Gastroesophageal sphincter (tissue), 4 donors: ENCODE measurements at regions not wholly inside any gene's neighbourhood (a gene's known extent, or its start where the extent isn't known, plus 50 kb on each side); places are given as distances from the start of the nearest gene placed in this dataset.

ENCODE experiments used
- ATAC-seq: fragments of 150-250 bp; one replicate; pipeline ENCODE4 v1.9.1; 2016; ENCODE audit warnings: mild to moderate bottlenecking, moderate library complexity
- H3K27ac ChIP-seq, 4 donors: fragments of 200-600 bp; sonication (generic) in 3 of 4; 1 replicate in 3 of 4; 2 replicates in 1 of 4; pipeline ENCODE4 v1.5.1; 2016 to 2019
- H3K27me3 ChIP-seq: fragments of 200-600 bp; sonication (generic); one replicate; pipeline ENCODE4 v1.5.1; 2019
- H3K36me3 ChIP-seq, 2 donors: fragments of 200-600 bp; sonication (generic); one replicate each; pipeline ENCODE4 v1.5.1; 2019; ENCODE audit warnings: control low read depth in 1 of 2
- H3K4me1 ChIP-seq, 3 donors: fragments of 200-600 bp; sonication (generic); 1 replicate in 2 of 3; 2 replicates in 1 of 3; pipeline ENCODE4 v1.5.1; 2016 to 2019; ENCODE audit warnings: control low read depth in 2 of 3
- H3K4me3 ChIP-seq, 2 donors: fragments of 200-600 bp; sonication (generic); one replicate each; pipeline ENCODE4 v1.5.1; 2019; ENCODE audit warnings: mild to moderate bottlenecking in 1 of 2, moderate library complexity in 1 of 2
- H3K9me3 ChIP-seq, 3 donors: fragments of 200-600 bp; sonication (generic); one replicate each; pipeline ENCODE4 v1.5.1; 2017 to 2019; ENCODE audit warnings: control low read depth in 2 of 3
- EP300 ChIP-seq: sonication (generic); formaldehyde crosslinking; IDR thresholded peaks from one replicate; pipeline ENCODE4 v1.6.1; 2017; ENCODE audit warnings: antibody characterized with exemption, mild to moderate bottlenecking
- POLR2A ChIP-seq, 2 donors: fragments of 450-650 bp; IDR thresholded peaks; one replicate each; pipeline ENCODE4 v1.6.1; 2017; ENCODE audit warnings: antibody characterized with exemption in 2 of 2, mild to moderate bottlenecking in 2 of 2, moderate library complexity in 1 of 2
- POLR2AphosphoS5 ChIP-seq: sonication (generic); formaldehyde crosslinking; IDR thresholded peaks from one replicate; pipeline ENCODE4 v1.6.1; 2017; ENCODE audit warnings: antibody characterized with exemption
- WGBS, 2 donors: methylation state at CpG; one replicate each; pipeline ENCODE4 v1.1.5; 2018; ENCODE audit warnings: low coverage in 1 of 2; 5-methylcytosine and 5-hydroxymethylcytosine counted together
- TF ChIP-seq, protein P1 (sequence below), 4 experiments: fragments of 200-600 bp in 2 of 4; fragments of 450-650 bp in 2 of 4; sonication (generic) in 1 of 4; IDR thresholded peaks; one replicate each; pipeline ENCODE4 v1.5.1; 2017 to 2019; ENCODE audit warnings: antibody characterized with exemption in 4 of 4, mild to moderate bottlenecking in 2 of 4, moderate library complexity in 2 of 4

DNA sequence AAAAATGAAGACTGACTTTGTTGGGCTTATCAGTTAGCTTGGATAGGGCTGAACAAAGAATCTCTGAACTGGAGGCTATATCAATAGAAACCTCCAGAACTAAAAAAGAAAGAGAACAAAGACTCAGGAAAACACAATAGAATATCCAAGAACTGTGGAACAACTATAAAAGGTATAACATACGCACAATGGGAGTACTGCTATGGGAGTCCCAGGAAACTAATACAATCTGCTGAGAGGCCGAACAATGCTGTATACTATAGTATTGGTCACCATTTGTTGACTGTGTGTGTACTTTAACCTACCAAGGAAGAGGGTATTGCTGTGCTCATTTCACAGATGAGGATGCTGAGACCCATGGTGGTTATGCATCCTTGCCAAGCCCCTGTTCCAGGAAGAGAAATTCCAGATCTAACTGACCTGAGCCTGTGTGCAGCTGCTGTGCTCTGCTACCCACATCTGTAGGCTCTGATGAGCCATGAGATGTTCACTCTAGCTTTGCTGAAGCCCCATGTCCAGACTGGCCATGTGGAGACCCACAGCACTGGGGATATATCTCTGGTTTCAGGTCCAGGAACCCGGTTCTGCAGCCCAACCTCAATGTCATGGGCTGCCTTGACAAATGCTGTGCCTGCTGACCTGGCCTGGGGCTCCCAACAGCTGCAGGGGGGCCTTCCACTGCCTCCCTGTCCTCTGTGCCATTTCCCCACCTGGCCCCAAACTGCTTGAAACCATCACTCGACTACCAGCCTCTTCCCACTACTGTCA, 254.3 kb upstream of the TNRC6C start:
- ATAC-seq = no peak
- Histone ChIP-seq H3K36me3 (no peaks in the 10 kb centered on the region), H3K9me3 (peaks cover 0 to 36% (median 0%) of the 10 kb centered on the region in 3 donors), H3K27ac (no peak overlapping the region), H3K4me3 (no peak overlapping the region), H3K4me1 (no peaks in the 10 kb centered on the region), H3K27me3 (no peaks in the 10 kb centered on the region)
- no peak for TF ChIP-seq EP300
- TF ChIP-seq, protein P1, sequence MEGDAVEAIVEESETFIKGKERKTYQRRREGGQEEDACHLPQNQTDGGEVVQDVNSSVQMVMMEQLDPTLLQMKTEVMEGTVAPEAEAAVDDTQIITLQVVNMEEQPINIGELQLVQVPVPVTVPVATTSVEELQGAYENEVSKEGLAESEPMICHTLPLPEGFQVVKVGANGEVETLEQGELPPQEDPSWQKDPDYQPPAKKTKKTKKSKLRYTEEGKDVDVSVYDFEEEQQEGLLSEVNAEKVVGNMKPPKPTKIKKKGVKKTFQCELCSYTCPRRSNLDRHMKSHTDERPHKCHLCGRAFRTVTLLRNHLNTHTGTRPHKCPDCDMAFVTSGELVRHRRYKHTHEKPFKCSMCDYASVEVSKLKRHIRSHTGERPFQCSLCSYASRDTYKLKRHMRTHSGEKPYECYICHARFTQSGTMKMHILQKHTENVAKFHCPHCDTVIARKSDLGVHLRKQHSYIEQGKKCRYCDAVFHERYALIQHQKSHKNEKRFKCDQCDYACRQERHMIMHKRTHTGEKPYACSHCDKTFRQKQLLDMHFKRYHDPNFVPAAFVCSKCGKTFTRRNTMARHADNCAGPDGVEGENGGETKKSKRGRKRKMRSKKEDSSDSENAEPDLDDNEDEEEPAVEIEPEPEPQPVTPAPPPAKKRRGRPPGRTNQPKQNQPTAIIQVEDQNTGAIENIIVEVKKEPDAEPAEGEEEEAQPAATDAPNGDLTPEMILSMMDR (IDR thresholded peaks at IDR 0.05) = no peak
- TF ChIP-seq POLR2AphosphoS5 = no peak
- TF ChIP-seq POLR2A (IDR thresholded peaks at IDR 0.05) = no peak
- 84 to 91% methylated on average over 3 of the region's 4 CpGs for WGBS, 2 donors

DNA sequence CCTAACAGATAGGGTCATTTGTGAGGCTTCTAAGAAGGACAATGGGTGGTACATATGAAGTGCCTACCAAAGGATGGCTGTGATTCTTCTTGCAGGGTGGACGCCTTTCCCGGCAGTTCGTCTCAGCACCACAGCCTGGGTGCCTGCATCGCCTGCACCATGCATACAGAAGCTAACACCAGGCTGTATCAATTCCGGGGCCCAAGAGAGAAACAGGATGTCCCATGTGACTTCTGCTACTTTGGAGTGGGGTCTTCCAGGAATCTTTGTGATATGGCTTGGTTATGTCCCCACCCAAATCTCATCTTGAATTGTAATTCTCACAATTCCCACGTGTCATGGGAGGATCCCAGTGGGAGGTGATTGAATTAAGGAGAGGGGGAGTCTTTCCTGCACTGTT, 251.6 kb upstream of the TNRC6C start:
- Histone ChIP-seq H3K9me3 (peaks cover 0 to 32% (median 0%) of the 10 kb centered on the region in 3 donors), H3K36me3 (no peaks in the 10 kb centered on the region), H3K4me3 (no peak overlapping the region), H3K27ac (no peak overlapping the region), H3K4me1 (no peaks in the 10 kb centered on the region), H3K27me3 (no peaks in the 10 kb centered on the region)
- TF ChIP-seq POLR2A (IDR thresholded peaks at IDR 0.05) (no peak), POLR2AphosphoS5 (no peak), EP300 (no peak)
- TF ChIP-seq, protein P1 (IDR thresholded peaks at IDR 0.05) = no peak
- ATAC-seq = no peak
- WGBS, 2 donors = 80 to 94% methylated on average over 2 to 5 of the region's 6 CpGs

DNA sequence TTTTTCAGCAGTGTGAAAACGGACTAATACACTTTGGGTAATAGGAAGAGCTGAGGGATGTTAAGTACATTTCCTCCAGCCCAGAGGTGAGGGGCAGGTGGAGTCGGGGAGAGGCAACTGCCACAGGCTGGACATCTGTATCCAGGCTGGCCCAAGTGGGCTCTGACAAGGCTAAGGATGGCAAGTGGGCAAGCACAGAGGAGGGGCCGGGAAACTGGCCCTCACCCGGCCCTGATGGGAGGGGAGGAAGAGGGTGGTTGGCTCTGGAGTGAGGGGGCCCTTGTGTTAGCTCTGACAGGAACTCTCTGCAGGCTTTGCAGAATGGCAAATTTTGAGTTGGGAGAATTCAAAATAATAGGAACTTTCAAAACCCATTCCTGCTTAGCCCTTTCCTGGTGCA, 251.0 kb upstream of the TNRC6C start:
- no peaks in the 10 kb centered on the region for H3K36me3 ChIP-seq
- no peaks in the 10 kb centered on the region for H3K27me3 ChIP-seq
- ATAC-seq = no peak
- peaks cover 0 to 35% (median 0%) of the 10 kb centered on the region in 3 donors for H3K9me3 ChIP-seq
- H3K4me1 ChIP-seq = no peaks in the 10 kb centered on the region
- TF ChIP-seq POLR2A (IDR thresholded peaks at IDR 0.05) = no peak
- no peak for TF ChIP-seq EP300
- no peak for TF ChIP-seq POLR2AphosphoS5
- TF ChIP-seq, protein P1 (IDR thresholded peaks at IDR 0.05) = no peak
- no peak overlapping the region for H3K27ac ChIP-seq
- 100% methylated on average over 2 of the region's 4 CpGs; no CpG with 5 or more reads in 1 of the 2 donors for WGBS, 2 donors
- no peak overlapping the region for H3K4me3 ChIP-seq

DNA sequence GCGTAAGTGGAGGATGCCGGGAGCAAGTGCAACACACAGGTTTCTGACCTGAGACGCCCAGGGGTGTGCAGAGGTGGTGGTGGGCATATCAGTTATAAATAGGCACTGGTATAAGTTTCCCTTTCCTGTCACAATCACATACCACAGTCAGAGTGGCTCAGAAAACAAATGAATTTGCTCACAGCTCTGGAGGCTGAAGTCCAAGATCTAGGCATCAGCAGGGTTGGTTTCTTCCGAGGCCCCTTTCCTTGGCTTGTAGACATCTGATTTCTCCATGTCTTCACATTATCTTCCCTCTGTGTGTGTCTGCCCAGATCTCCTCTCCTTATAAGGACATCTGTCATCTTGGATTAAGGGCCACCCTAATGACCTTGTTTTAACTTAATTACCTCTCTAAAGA, 250.5 kb upstream of the TNRC6C start:
- no peak for ATAC-seq
- Histone ChIP-seq H3K4me3 (no peak overlapping the region), H3K27me3 (no peaks in the 10 kb centered on the region), H3K36me3 (no peaks in the 10 kb centered on the region), H3K27ac (no peak overlapping the region), H3K4me1 (no peaks in the 10 kb centered on the region), H3K9me3 (peaks cover 0 to 37% (median 0%) of the 10 kb centered on the region in 3 donors)
- 86 to 90% methylated on average over 3 to 4 of the region's 4 CpGs for WGBS, 2 donors
- TF ChIP-seq, protein P1 (IDR thresholded peaks at IDR 0.05) = no peak
- TF ChIP-seq EP300 (no peak), POLR2A (IDR thresholded peaks at IDR 0.05) (no peak), POLR2AphosphoS5 (no peak)

DNA sequence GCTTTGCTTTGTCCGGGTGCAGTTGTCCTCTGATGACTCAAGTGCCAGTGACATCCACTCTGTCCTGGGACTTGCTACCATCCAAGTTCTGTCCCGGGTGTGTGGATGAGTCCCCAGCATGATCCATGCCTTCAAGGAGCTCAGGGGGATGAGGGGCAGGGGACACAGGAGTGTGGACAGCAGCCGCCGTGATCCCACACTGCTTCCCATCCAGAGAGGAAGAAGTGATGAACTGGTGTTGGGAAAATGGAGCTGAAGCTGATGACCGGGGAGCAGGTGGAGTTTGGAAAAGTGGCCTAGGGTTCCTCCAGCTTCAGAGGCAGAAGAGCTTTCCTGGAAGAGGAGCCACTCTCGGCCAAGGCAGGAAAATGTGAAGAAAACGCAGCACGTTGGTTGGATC, 249.6 kb upstream of the TNRC6C start:
- WGBS, 2 donors = 80 to 87% methylated on average over 1 to 6 of the region's 8 CpGs
- no peaks in the 10 kb centered on the region for H3K4me1 ChIP-seq

More for the DNA sequence above, 249.6 kb upstream of the TNRC6C start:
- H3K4me3 ChIP-seq = no peak overlapping the region
- H3K27me3 ChIP-seq = no peaks in the 10 kb centered on the region
- no peak for ATAC-seq
- no peaks in the 10 kb centered on the region for H3K36me3 ChIP-seq
- H3K27ac ChIP-seq = no peak overlapping the region
- peaks cover 0 to 30% (median 0%) of the 10 kb centered on the region in 3 donors for H3K9me3 ChIP-seq
- TF ChIP-seq POLR2A (IDR thresholded peaks at IDR 0.05) (no peak), EP300 (no peak), POLR2AphosphoS5 (no peak)
- TF ChIP-seq, protein P1 (IDR thresholded peaks at IDR 0.05) = no peak
